KMS-11 (cell line): ENCODE measurements at regions not wholly inside any gene's neighbourhood (a gene's known extent, or its start where the extent isn't known, plus 50 kb on each side); places are given as distances from the start of the nearest gene placed in this dataset.

Experiments used
- H2AFZ ChIP-seq: fragments of 200-600 bp; sonication (generic); 2 replicates; pipeline ENCODE4 v1.6.1; 2016; ENCODE audit warnings: antibody characterized with exemption, mixed run types, low read depth
- H3K27ac ChIP-seq: fragments of 200-600 bp; sonication (generic); 2 replicates; pipeline ENCODE4 v1.6.1; 2016; ENCODE audit warnings: mild to moderate bottlenecking, mixed run types
- H3K27me3 ChIP-seq: fragments of 200-600 bp; sonication (generic); 2 replicates; pipeline ENCODE4 v1.6.1; 2017; ENCODE audit warnings: mild to moderate bottlenecking, low read depth, mixed run types, moderate library complexity; ENCODE audit not compliant: insufficient read depth
- H3K36me3 ChIP-seq: fragments of 200-600 bp; sonication (generic); 2 replicates; pipeline ENCODE4 v1.6.1; 2017; ENCODE audit warnings: mild to moderate bottlenecking, mixed run types; ENCODE audit not compliant: insufficient read depth
- H3K4me1 ChIP-seq: fragments of 200-600 bp; sonication (generic); 2 replicates; pipeline ENCODE4 v1.6.1; 2016; ENCODE audit warnings: mild to moderate bottlenecking, low read depth, mixed run types; ENCODE audit not compliant: poor library complexity, severe bottlenecking
- H3K4me2 ChIP-seq: fragments of 200-600 bp; sonication (generic); 2 replicates; pipeline ENCODE4 v1.7.0; 2016; ENCODE audit warnings: mild to moderate bottlenecking, mixed run types
- H3K4me3 ChIP-seq: fragments of 200-600 bp; sonication (generic); IDR thresholded peaks from 2 replicates; pipeline ENCODE4 v1.6.1; 2017; ENCODE audit warnings: low read depth, low read length, mixed read lengths; ENCODE audit not compliant: insufficient read depth
- H3K79me2 ChIP-seq: fragments of 200-600 bp; sonication (generic); 2 replicates; pipeline ENCODE4 v1.6.1; 2016; ENCODE audit warnings: low read depth, mixed run types; ENCODE audit not compliant: insufficient read depth
- H3K9ac ChIP-seq: fragments of 200-600 bp; sonication (generic); 2 replicates; pipeline ENCODE4 v1.6.1; 2016; ENCODE audit warnings: mild to moderate bottlenecking, mixed run types
- H4K20me1 ChIP-seq: fragments of 200-600 bp; sonication (generic); 2 replicates; pipeline ENCODE4 v1.6.1; 2016; ENCODE audit warnings: mild to moderate bottlenecking, mixed run types; ENCODE audit not compliant: insufficient read depth
- TF ChIP-seq, protein P1 (sequence below): fragments of 200-600 bp; sonication (generic); conservative IDR thresholded peaks from 2 replicates; pipeline ENCODE4 v1.6.1; 2017; ENCODE audit warnings: low read depth, mild to moderate bottlenecking, antibody characterized with exemption, low read length, moderate library complexity, mixed read lengths

GRCh38 chr18:76162886-76163285 lies 332.2 kb downstream of the ZNF516 start:
- Histone ChIP-seq H3K4me3 (no peak overlapping the region), H3K4me2 (no peak overlapping the region), H2AFZ (no peak overlapping the region), H3K4me1 (no peaks in the 10 kb centered on the region), H3K27ac (no peak overlapping the region), H3K79me2 (no peaks in the 10 kb centered on the region), H3K9ac (no peak overlapping the region), H3K36me3 (no peaks in the 10 kb centered on the region), H4K20me1 (no peaks in the 10 kb centered on the region), H3K27me3 (no peaks in the 10 kb centered on the region)
- TF ChIP-seq, protein P1, sequence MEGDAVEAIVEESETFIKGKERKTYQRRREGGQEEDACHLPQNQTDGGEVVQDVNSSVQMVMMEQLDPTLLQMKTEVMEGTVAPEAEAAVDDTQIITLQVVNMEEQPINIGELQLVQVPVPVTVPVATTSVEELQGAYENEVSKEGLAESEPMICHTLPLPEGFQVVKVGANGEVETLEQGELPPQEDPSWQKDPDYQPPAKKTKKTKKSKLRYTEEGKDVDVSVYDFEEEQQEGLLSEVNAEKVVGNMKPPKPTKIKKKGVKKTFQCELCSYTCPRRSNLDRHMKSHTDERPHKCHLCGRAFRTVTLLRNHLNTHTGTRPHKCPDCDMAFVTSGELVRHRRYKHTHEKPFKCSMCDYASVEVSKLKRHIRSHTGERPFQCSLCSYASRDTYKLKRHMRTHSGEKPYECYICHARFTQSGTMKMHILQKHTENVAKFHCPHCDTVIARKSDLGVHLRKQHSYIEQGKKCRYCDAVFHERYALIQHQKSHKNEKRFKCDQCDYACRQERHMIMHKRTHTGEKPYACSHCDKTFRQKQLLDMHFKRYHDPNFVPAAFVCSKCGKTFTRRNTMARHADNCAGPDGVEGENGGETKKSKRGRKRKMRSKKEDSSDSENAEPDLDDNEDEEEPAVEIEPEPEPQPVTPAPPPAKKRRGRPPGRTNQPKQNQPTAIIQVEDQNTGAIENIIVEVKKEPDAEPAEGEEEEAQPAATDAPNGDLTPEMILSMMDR = no peak

GRCh38 chr18:76161983-76162382 lies 333.1 kb downstream of the ZNF516 start:
- Histone ChIP-seq H3K4me2 (no peak overlapping the region), H3K4me3 (no peak overlapping the region), H3K79me2 (no peaks in the 10 kb centered on the region), H4K20me1 (no peaks in the 10 kb centered on the region), H3K27me3 (no peaks in the 10 kb centered on the region), H3K9ac (no peak overlapping the region), H3K4me1 (no peaks in the 10 kb centered on the region), H3K27ac (no peak overlapping the region), H2AFZ (no peak overlapping the region), H3K36me3 (no peaks in the 10 kb centered on the region)
- TF ChIP-seq, protein P1 = no peak

GRCh38 chr18:76153691-76154090 lies 341.4 kb downstream of the ZNF516 start:
- Histone ChIP-seq H3K4me1 (no peaks in the 10 kb centered on the region), H3K4me2 (no peak overlapping the region), H2AFZ (no peak overlapping the region), H3K4me3 (no peak overlapping the region), H4K20me1 (no peaks in the 10 kb centered on the region), H3K27ac (no peak overlapping the region), H3K36me3 (no peaks in the 10 kb centered on the region), H3K79me2 (no peaks in the 10 kb centered on the region), H3K9ac (no peak overlapping the region), H3K27me3 (no peaks in the 10 kb centered on the region)
- TF ChIP-seq, protein P1 = no peak

DNA sequence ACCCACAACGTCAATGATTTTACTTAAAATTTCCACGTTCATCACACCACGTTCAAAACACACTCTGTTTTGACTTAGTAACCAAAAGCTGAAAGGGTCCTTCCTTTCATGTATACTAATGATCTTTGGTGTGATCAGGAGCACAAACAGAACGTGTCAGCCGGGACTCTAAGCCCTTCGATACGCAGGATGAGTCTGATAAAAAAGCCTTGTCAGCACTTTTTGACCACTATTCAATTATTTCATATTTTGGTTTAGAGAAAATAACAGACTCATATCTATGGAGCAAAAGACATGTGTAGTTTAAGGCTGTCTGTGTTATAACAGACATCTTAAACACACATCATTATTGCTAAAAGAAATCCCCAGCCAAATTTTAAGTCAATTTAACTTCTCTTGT lies 345.3 kb downstream of the ZNF516 start:
- no peak overlapping the region for H3K9ac ChIP-seq
- no peaks in the 10 kb centered on the region for H3K4me1 ChIP-seq
- no peaks in the 10 kb centered on the region for H4K20me1 ChIP-seq
- H3K27me3 ChIP-seq = no peaks in the 10 kb centered on the region
- H3K27ac ChIP-seq = no peak overlapping the region
- H3K79me2 ChIP-seq = no peaks in the 10 kb centered on the region
- H3K4me3 ChIP-seq = no peak overlapping the region
- H3K36me3 ChIP-seq = no peaks in the 10 kb centered on the region
- no peak overlapping the region for H2AFZ ChIP-seq
- no peak overlapping the region for H3K4me2 ChIP-seq
- TF ChIP-seq, protein P1 = no peak
